MM.1S (cell line): ENCODE measurements at regions not wholly inside any gene's neighbourhood (a gene's known extent, or its start where the extent isn't known, plus 50 kb on each side); places are given as distances from the start of the nearest gene placed in this dataset.

Experiments
- DNase-seq: peaks from one replicate; pipeline ENCODE4 v3.0.0-alpha.2; 2015
- H2AFZ ChIP-seq: fragments of 300-600 bp; sonication (generic); 2 replicates; pipeline ENCODE4 v1.6.0; 2016; ENCODE audit warnings: antibody characterized with exemption, low read length
- H3F3A ChIP-seq: fragments of 300-600 bp; sonication (generic); 2 replicates; pipeline ENCODE4 v1.6.1; 2016; ENCODE audit warnings: mild to moderate bottlenecking, antibody characterized with exemption, low read length, moderate library complexity, mixed read lengths; ENCODE audit not compliant: insufficient read depth
- H3K27ac ChIP-seq: fragments of 300-600 bp; sonication (generic); 2 replicates; pipeline ENCODE4 v1.5.1; 2016; ENCODE audit warnings: mild to moderate bottlenecking, low read length
- H3K27me3 ChIP-seq: fragments of 300-600 bp; sonication (generic); replicated peaks from 2 replicates; pipeline ENCODE4 v1.6.0; 2016; ENCODE audit warnings: low read length; ENCODE audit not compliant: insufficient read depth
- H3K36me3 ChIP-seq: fragments of 300-600 bp; sonication (generic); replicated peaks from 2 replicates; pipeline ENCODE4 v1.6.1; 2016; ENCODE audit warnings: mild to moderate bottlenecking, low read length, mixed read lengths; ENCODE audit not compliant: insufficient read depth
- H3K4me1 ChIP-seq: fragments of 300-600 bp; sonication (generic); 2 replicates; pipeline ENCODE4 v1.6.1; 2016; ENCODE audit warnings: low read length, mixed read lengths
- H3K4me2 ChIP-seq: fragments of 300-600 bp; sonication (generic); 2 replicates; pipeline ENCODE4 v1.6.0; 2016; ENCODE audit warnings: low read depth, low read length
- H3K4me3 ChIP-seq: fragments of 300-600 bp; sonication (generic); 2 replicates; pipeline ENCODE4 v1.5.1; 2016; ENCODE audit warnings: low read length, mixed read lengths
- H3K79me2 ChIP-seq: fragments of 300-600 bp; sonication (generic); 2 replicates; pipeline ENCODE4 v1.6.1; 2016; ENCODE audit warnings: mixed run types, low read length, mixed read lengths
- H3K9ac ChIP-seq: fragments of 300-600 bp; sonication (generic); 2 replicates; pipeline ENCODE4 v1.6.1; 2016; ENCODE audit warnings: low read length, mixed read lengths
- H3K9me2 ChIP-seq: fragments of 300-600 bp; sonication (generic); replicated peaks from 2 replicates; pipeline ENCODE4 v1.6.1; 2016; ENCODE audit warnings: mild to moderate bottlenecking, low read length, mixed read lengths; ENCODE audit not compliant: insufficient read depth
- H3K9me3 ChIP-seq: fragments of 300-600 bp; sonication (generic); replicated peaks from 2 replicates; pipeline ENCODE4 v1.6.1; 2016; ENCODE audit warnings: mild to moderate bottlenecking, low read length, mixed read lengths; ENCODE audit not compliant: insufficient read depth
- H4K20me1 ChIP-seq: fragments of 300-600 bp; sonication (generic); 2 replicates; pipeline ENCODE4 v1.6.1; 2016; ENCODE audit warnings: mild to moderate bottlenecking, low read length, moderate library complexity, mixed read lengths; ENCODE audit not compliant: insufficient read depth
- EZH2 ChIP-seq: fragments of 300-600 bp; sonication (generic); optimal IDR thresholded peaks from 2 replicates; pipeline ENCODE3; 2017; ENCODE audit warnings: low read depth, mild to moderate bottlenecking, antibody characterized with exemption, low read length, mixed read lengths
- EZH2phosphoT487 ChIP-seq: fragments of 300-600 bp; sonication (generic); IDR thresholded peaks from 2 replicates; pipeline ENCODE4 v1.6.1; 2018; ENCODE audit warnings: antibody characterized with exemption, low read length
- TF ChIP-seq, protein P1 (sequence below): fragments of 300-600 bp; sonication (generic); IDR thresholded peaks from 2 replicates; pipeline ENCODE4 v1.5.1; 2016; ENCODE audit warnings: antibody characterized with exemption, low read length, mixed read lengths

DNA sequence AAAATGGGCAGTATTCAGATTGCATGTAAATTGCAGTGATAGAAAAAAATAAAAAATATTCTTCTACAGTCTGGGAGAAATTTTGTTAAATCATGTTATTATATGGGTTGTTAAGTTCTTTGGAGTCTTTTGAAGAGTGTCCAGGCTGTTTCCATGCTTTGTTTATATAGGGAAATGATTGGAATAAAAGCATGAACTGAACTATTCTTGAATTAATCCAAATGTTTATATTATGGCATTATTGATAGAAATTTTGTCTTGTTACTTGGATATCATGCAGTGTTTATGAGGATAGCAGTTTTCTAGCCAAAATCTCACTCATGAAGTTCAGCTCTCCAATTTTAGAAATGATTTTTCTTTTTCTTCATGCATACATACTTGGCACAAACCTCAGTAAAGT is 108.2 kb upstream of the NAV3 start:
- no peak overlapping the region for H3K27ac ChIP-seq

DNA sequence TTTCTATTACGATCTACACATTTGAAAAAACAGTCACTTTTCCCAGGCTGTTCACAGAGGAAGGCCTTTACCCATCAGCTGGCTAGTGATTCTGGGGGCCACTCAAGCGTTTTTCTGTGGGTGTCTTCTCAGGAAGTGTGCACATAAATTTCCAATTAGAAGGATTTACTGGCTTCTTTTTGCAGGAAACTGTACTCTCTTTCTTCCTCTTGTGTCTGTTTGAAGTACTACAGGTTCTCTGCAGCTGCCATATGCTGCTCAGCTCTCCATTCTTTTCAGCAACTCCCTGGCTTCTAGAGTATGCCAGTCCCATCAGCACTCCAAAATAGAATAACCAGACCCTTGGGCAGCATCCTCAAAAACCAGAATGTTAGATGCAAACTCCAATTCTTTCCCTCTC is 110.4 kb upstream of the NAV3 start:
- Histone ChIP-seq H3K36me3 (no peaks in the 10 kb centered on the region), H3K9me2 (no peaks in the 10 kb centered on the region), H3K27ac (no peak overlapping the region), H3K9ac (no peak overlapping the region), H3K4me2 (no peak overlapping the region), H3K79me2 (no peaks in the 10 kb centered on the region), H2AFZ (no peak overlapping the region), H3K27me3 (no peaks in the 10 kb centered on the region), H4K20me1 (no peaks in the 10 kb centered on the region), H3K4me3 (no peak overlapping the region), H3F3A (no peaks in the 10 kb centered on the region), H3K4me1 (no peaks in the 10 kb centered on the region), H3K9me3 (no peaks in the 10 kb centered on the region)
- no peak for TF ChIP-seq EZH2phosphoT487
- TF ChIP-seq, protein P1, sequence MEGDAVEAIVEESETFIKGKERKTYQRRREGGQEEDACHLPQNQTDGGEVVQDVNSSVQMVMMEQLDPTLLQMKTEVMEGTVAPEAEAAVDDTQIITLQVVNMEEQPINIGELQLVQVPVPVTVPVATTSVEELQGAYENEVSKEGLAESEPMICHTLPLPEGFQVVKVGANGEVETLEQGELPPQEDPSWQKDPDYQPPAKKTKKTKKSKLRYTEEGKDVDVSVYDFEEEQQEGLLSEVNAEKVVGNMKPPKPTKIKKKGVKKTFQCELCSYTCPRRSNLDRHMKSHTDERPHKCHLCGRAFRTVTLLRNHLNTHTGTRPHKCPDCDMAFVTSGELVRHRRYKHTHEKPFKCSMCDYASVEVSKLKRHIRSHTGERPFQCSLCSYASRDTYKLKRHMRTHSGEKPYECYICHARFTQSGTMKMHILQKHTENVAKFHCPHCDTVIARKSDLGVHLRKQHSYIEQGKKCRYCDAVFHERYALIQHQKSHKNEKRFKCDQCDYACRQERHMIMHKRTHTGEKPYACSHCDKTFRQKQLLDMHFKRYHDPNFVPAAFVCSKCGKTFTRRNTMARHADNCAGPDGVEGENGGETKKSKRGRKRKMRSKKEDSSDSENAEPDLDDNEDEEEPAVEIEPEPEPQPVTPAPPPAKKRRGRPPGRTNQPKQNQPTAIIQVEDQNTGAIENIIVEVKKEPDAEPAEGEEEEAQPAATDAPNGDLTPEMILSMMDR, result 0 out of 2 replicates have a peak, but pooled peaks have one; percentile 4
- no peak for DNase-seq

More for the DNA sequence above, 108.2 kb upstream of the NAV3 start:
- Histone ChIP-seq H3K9ac (no peak overlapping the region), H2AFZ (no peak overlapping the region), H3K36me3 (no peaks in the 10 kb centered on the region), H3K9me2 (no peaks in the 10 kb centered on the region), H3K27me3 (no peaks in the 10 kb centered on the region), H3K9me3 (no peaks in the 10 kb centered on the region), H3K4me1 (no peaks in the 10 kb centered on the region), H3K4me3 (no peak overlapping the region), H3F3A (no peaks in the 10 kb centered on the region), H4K20me1 (no peaks in the 10 kb centered on the region), H3K4me2 (no peak overlapping the region), H3K79me2 (no peaks in the 10 kb centered on the region)
- DNase-seq, result no peak
- no peak for TF ChIP-seq EZH2phosphoT487
- TF ChIP-seq, protein P1, result no peak
- TF ChIP-seq EZH2, result no peak

DNA sequence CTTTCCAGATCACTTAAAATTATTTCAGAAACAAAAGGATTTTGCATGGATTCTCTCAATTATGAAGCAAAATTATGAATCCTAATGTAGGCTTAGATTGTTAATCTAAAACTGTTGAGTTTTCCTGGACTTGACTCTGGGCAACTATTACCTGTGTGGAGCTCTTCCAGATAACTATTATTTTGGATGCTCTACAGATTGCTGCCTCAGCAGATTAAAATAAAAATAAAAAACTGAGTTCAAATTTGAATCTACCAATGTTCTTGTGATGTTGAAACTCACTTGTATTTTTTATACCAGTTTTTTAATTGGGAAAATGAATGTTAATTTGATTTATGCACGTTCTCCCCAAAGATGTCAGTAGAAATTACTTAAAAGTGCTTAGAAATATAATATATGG is 120.5 kb upstream of the NAV3 start:
- no peaks in the 10 kb centered on the region for H3K9me3 ChIP-seq
- H3K9ac ChIP-seq, result no peak overlapping the region
- H3K4me2 ChIP-seq, result no peak overlapping the region
- H2AFZ ChIP-seq, result no peak overlapping the region
- no peaks in the 10 kb centered on the region for H3K9me2 ChIP-seq
- H3K4me1 ChIP-seq, result no peaks in the 10 kb centered on the region
- no peaks in the 10 kb centered on the region for H4K20me1 ChIP-seq
- TF ChIP-seq, protein P1, result no peak
- no peak for TF ChIP-seq EZH2
- H3K4me3 ChIP-seq, result no peak overlapping the region
- no peak for DNase-seq
- no peak overlapping the region for H3K27ac ChIP-seq
- no peaks in the 10 kb centered on the region for H3K36me3 ChIP-seq
- H3F3A ChIP-seq, result no peaks in the 10 kb centered on the region
- no peaks in the 10 kb centered on the region for H3K79me2 ChIP-seq
- no peaks in the 10 kb centered on the region for H3K27me3 ChIP-seq

DNA sequence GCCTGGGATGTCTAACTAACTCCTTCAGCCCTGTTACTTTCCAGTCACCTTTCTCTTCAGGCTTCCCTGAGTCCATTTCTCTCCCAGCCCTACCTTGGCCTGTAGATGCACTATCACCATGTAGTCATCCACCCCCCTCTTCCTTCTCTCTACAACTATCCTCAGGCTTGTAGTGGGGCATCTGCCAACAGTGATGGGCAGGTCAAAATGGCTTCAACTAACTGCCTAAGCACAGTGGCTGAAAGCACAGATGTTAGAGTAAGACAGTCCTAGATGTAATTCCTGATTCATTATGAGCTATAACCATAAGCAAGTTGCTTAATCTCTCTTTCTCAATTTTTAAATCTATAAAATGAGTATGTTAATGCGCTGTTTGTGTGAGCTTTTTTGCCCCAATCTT is 133.6 kb upstream of the NAV3 start:
- H3F3A ChIP-seq, result no peaks in the 10 kb centered on the region
- DNase-seq, result no peak
- H3K4me2 ChIP-seq, result no peak overlapping the region
- H3K9me2 ChIP-seq, result no peaks in the 10 kb centered on the region
- H3K36me3 ChIP-seq, result no peaks in the 10 kb centered on the region
- H3K9ac ChIP-seq, result no peak overlapping the region
- no peaks in the 10 kb centered on the region for H3K9me3 ChIP-seq
- no peak overlapping the region for H2AFZ ChIP-seq
- TF ChIP-seq EZH2 (no peak), EZH2phosphoT487 (no peak)
- TF ChIP-seq, protein P1, result no peak
- H3K27me3 ChIP-seq, result no peaks in the 10 kb centered on the region
- H4K20me1 ChIP-seq, result no peaks in the 10 kb centered on the region
- H3K27ac ChIP-seq, result no peak overlapping the region
- no peaks in the 10 kb centered on the region for H3K79me2 ChIP-seq
- H3K4me1 ChIP-seq, result no peaks in the 10 kb centered on the region
- H3K4me3 ChIP-seq, result no peak overlapping the region
